ENCODE measurements at regions not wholly inside any gene's neighbourhood (a gene's known extent, or its start where the extent isn't known, plus 50 kb on each side); places are given as distances from the start of the nearest gene placed in this dataset.

DNA sequence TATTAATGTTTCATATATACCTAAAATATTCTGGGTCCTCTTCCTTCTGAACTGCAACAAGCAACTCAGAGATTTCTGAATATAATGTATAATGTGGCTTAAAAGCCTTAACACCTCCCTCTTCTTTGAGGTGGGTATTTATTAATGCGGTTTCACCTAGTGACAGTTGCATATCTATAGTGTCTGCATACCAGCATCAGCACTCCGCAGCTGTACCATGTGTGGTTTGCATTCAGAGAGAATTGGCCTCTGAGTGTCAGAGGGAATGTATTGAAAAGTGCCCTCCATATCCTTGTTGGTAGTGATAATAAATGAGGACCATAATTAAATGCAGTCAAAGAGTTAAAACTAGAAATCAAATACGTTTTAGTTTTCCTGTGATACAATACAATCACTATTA, 256.6 kb upstream of the ARRDC3 start:
- Histone ChIP-seq H3K27me3 (peaks cover 0 to 3% (median 0%) of the 10 kb centered on the region in 4 donors), H3K9me3 (no peaks in the 10 kb centered on the region), H3K27ac (no peak overlapping the region), H3K36me3 (no peaks in the 10 kb centered on the region), H3K4me1 (no peaks in the 10 kb centered on the region), H3K4me3 (no peak overlapping the region)
- DNase-seq (no peak), ATAC-seq (no peak), FAIRE-seq (no peak)
- TF ChIP-seq, protein P1, sequence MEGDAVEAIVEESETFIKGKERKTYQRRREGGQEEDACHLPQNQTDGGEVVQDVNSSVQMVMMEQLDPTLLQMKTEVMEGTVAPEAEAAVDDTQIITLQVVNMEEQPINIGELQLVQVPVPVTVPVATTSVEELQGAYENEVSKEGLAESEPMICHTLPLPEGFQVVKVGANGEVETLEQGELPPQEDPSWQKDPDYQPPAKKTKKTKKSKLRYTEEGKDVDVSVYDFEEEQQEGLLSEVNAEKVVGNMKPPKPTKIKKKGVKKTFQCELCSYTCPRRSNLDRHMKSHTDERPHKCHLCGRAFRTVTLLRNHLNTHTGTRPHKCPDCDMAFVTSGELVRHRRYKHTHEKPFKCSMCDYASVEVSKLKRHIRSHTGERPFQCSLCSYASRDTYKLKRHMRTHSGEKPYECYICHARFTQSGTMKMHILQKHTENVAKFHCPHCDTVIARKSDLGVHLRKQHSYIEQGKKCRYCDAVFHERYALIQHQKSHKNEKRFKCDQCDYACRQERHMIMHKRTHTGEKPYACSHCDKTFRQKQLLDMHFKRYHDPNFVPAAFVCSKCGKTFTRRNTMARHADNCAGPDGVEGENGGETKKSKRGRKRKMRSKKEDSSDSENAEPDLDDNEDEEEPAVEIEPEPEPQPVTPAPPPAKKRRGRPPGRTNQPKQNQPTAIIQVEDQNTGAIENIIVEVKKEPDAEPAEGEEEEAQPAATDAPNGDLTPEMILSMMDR (IDR thresholded peaks at IDR 0.05) = no peak
- 27 to 32% methylated on average over 3 of the region's 3 CpGs for WGBS, 2 donors
- intact Hi-C loops (cut with DNase I) = no loop called here

DNA sequence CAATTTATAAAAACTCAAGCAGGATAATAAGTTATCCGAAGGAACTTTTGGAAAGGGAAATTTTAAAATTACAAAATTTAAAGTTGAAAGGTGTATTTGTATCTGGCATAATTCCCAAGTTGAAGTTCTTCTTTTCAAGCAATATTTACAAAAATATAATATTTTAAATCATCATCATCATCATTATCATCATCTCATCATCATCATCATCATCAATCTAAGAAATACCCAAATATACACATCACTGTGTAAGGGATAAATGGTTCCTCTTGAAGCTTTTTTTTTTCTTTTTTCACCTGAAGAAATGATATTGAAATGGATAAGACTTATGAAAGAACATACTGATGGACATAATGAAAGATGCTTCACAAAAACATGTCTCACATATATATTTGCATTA, 254.9 kb upstream of the ARRDC3 start:
- TF ChIP-seq, protein P1 (IDR thresholded peaks at IDR 0.05) = no peak
- H3K27me3 ChIP-seq = peaks cover 0 to 3% (median 0%) of the 10 kb centered on the region in 4 donors
- no peaks in the 10 kb centered on the region for H3K9me3 ChIP-seq
- intact Hi-C loops (cut with DNase I) = no loop called here
- no peak overlapping the region for H3K4me3 ChIP-seq
- DNase-seq (no peak), FAIRE-seq (no peak), ATAC-seq (no peak)
- H3K36me3 ChIP-seq = no peaks in the 10 kb centered on the region
- H3K4me1 ChIP-seq = no peaks in the 10 kb centered on the region
- WGBS, 2 donors = 56 to 77% methylated on average over 1 of the region's 1 CpG
- no peak overlapping the region for H3K27ac ChIP-seq

DNA sequence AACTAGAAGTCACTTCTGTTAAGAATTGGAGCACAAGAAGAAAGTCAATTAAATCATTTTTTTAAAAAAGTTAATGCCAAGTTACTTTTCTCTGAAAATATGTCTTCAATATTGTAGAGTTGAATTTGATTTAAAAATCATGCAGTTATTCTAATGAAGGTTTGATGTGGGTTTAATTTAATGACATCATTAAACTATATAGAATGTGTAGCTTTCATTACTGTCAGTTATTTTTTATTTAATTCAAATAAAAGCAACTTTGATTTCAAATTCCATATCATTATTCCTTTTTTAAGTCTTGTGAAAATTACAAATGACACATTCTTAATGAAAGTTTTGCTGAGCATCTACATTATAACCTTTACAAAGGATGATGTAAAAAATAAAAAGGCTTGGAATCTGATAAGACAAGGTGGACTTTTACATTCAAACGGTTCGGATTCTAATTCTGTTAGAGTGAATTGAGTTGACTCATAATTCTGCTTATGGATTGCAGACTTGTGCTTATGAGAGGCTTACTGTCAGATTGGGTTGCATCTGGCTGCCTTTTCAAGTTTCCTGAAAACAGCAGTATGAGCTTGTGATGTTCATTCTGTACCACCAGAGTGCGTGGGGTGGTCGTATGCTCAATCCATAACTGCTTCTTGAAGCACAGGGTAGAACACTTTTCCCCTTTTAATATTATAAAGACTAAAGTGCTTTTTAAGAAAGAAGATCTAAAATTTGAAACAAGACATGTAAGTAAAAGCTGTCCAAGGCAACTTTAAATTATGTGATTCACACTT, 253.0 kb upstream of the ARRDC3 start:
- WGBS, 2 donors = 59 to 76% methylated on average over 4 of the region's 4 CpGs
- H3K27ac ChIP-seq = no peak overlapping the region
- intact Hi-C loops (cut with DNase I) = no loop called here

GRCh38 chr5:91632871-91633270, 249.8 kb upstream of the ARRDC3 start:
- ATAC-seq (no peak), FAIRE-seq (no peak)
- no peak overlapping the region for H3K4me3 ChIP-seq

More for the DNA sequence above, 253.0 kb upstream of the ARRDC3 start:
- peak; percentile 76 for FAIRE-seq
- Histone ChIP-seq H3K9me3 (no peaks in the 10 kb centered on the region), H3K36me3 (no peaks in the 10 kb centered on the region), H3K4me3 (no peak overlapping the region), H3K27me3 (peaks cover 0 to 3% (median 0%) of the 10 kb centered on the region in 4 donors), H3K4me1 (no peaks in the 10 kb centered on the region)
- DNase-seq = no peak
- TF ChIP-seq, protein P1 (IDR thresholded peaks at IDR 0.05) = no peak
- ATAC-seq = no peak

DNA sequence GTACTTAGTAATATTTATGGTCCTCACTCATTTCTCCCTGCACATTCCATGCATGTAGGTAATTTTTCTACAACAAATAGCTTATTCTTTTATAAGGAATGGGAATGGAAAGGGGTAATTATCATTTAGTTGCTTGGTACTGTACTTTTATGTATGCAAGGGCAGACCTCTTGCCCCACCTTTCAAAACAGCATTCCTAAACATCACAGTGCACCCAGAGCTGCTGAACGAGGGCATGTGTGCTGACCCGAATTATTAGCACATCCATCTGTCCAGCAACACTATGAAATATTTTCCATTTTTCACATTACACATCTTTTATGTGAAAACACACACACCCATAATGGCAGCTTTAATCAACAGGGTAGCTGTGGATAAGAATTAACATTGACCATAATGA, 228.6 kb upstream of the ARRDC3 start:
- H3K4me1 ChIP-seq = no peaks in the 10 kb centered on the region
- intact Hi-C loops (cut with DNase I) = no loop called here
- TF ChIP-seq, protein P1 (IDR thresholded peaks at IDR 0.05) = no peak
- no peak overlapping the region for H3K4me3 ChIP-seq
- ATAC-seq = no peak
- H3K36me3 ChIP-seq = no peaks in the 10 kb centered on the region
- WGBS, 2 donors = 39 to 62% methylated on average over 2 of the region's 2 CpGs
- no peaks in the 10 kb centered on the region for H3K27me3 ChIP-seq
- FAIRE-seq = no peak
- H3K27ac ChIP-seq = no peak overlapping the region
- H3K9me3 ChIP-seq = no peaks in the 10 kb centered on the region
- no peak for DNase-seq

More at GRCh38 chr5:91632871-91633270, 249.8 kb upstream of the ARRDC3 start:
- Histone ChIP-seq H3K27me3 (no peaks in the 10 kb centered on the region), H3K27ac (no peak overlapping the region), H3K36me3 (no peaks in the 10 kb centered on the region), H3K9me3 (no peaks in the 10 kb centered on the region), H3K4me1 (no peaks in the 10 kb centered on the region)
- intact Hi-C loops (cut with DNase I) = no loop called here
- TF ChIP-seq, protein P1 (IDR thresholded peaks at IDR 0.05) = no peak
- 6 to 7% methylated on average over 1 of the region's 1 CpG for WGBS, 2 donors
- no peak for DNase-seq
